Large intestine (tissue), 3 donors: ENCODE measurements at regions not wholly inside any gene's neighbourhood (a gene's known extent, or its start where the extent isn't known, plus 50 kb on each side); places are given as distances from the start of the nearest gene placed in this dataset.

ENCODE experiments used
- DNase-seq, 2 donors: peaks; one replicate each; pipeline versions ENCODE4 v3.0.0 to v3.0.0-alpha.2; 2013
- H3K27ac ChIP-seq: one replicate; pipeline ENCODE4 v1.5.1; 2013; ENCODE audit warnings: low read length
- H3K27me3 ChIP-seq: 2 replicates; pipeline ENCODE4 v1.6.1; 2013; ENCODE audit warnings: low read length; ENCODE audit not compliant: control insufficient read depth, insufficient read depth
- H3K36me3 ChIP-seq: 2 replicates; pipeline ENCODE4 v1.6.1; 2013; ENCODE audit warnings: low read length; ENCODE audit not compliant: control insufficient read depth, insufficient read depth
- H3K4me1 ChIP-seq: one replicate; pipeline ENCODE4 v1.6.1; 2013; ENCODE audit warnings: low read length; ENCODE audit not compliant: control insufficient read depth, insufficient read depth
- H3K4me3 ChIP-seq: one replicate; pipeline ENCODE4 v1.5.1; 2013; ENCODE audit warnings: low read length
- H3K9me3 ChIP-seq: one replicate; pipeline ENCODE4 v1.6.1; 2013; ENCODE audit warnings: mild to moderate bottlenecking, low read depth, low read length, moderate library complexity; ENCODE audit not compliant: control insufficient read depth
- WGBS: methylation state at CpG from one replicate; pipeline ENCODE4 v1.1.5; 2013; ENCODE audit warnings: low lambda C conversion rate; ENCODE audit not compliant: insufficient coverage; 5-methylcytosine and 5-hydroxymethylcytosine counted together

GRCh38 chr4:31045724-31046318, 325.7 kb downstream of the PCDH7 start:
- Histone ChIP-seq H3K36me3 (no peaks in the 10 kb centered on the region), H3K4me1 (no peaks in the 10 kb centered on the region), H3K27ac (no peak overlapping the region), H3K27me3 (no peaks in the 10 kb centered on the region), H3K4me3 (no peak overlapping the region), H3K9me3 (no peaks in the 10 kb centered on the region)
- no CpG with 5 or more reads among the region's 2 CpGs for WGBS
- DNase-seq, result no peak

- Histone ChIP-seq H3K4me3 (no peak overlapping the region), H3K4me1 (no peaks in the 10 kb centered on the region), H3K27ac (no peak overlapping the region), H3K27me3 (no peaks in the 10 kb centered on the region), H3K9me3 (no peaks in the 10 kb centered on the region), H3K36me3 (no peaks in the 10 kb centered on the region)
- no peak for DNase-seq
Observed at GRCh38 chr4:31051151-31051550, 331.0 kb downstream of the PCDH7 start.

- Histone ChIP-seq H3K27ac (no peak overlapping the region), H3K27me3 (no peaks in the 10 kb centered on the region), H3K36me3 (no peaks in the 10 kb centered on the region), H3K9me3 (no peaks in the 10 kb centered on the region), H3K4me3 (no peak overlapping the region), H3K4me1 (no peaks in the 10 kb centered on the region)
- WGBS, result 50% methylated on average over 1 of the region's 3 CpGs
- DNase-seq, result no peak
Observed at GRCh38 chr4:31051565-31051964, 331.4 kb downstream of the PCDH7 start.

- DNase-seq, result no peak
Observed at GRCh38 chr4:31052519-31052918, 332.4 kb downstream of the PCDH7 start.

GRCh38 chr4:31053451-31053850, 333.3 kb downstream of the PCDH7 start:
- no peaks in the 10 kb centered on the region for H3K27me3 ChIP-seq
- H3K9me3 ChIP-seq, result no peaks in the 10 kb centered on the region
- H3K27ac ChIP-seq, result no peak overlapping the region
- no peaks in the 10 kb centered on the region for H3K36me3 ChIP-seq
- no peak for DNase-seq
- no CpG with 5 or more reads among the region's 2 CpGs for WGBS
- H3K4me1 ChIP-seq, result no peaks in the 10 kb centered on the region
- no peak overlapping the region for H3K4me3 ChIP-seq

More at GRCh38 chr4:31052519-31052918, 332.4 kb downstream of the PCDH7 start:
- Histone ChIP-seq H3K4me3 (no peak overlapping the region), H3K27ac (no peak overlapping the region), H3K27me3 (no peaks in the 10 kb centered on the region), H3K4me1 (no peaks in the 10 kb centered on the region), H3K9me3 (no peaks in the 10 kb centered on the region), H3K36me3 (no peaks in the 10 kb centered on the region)
- WGBS, result 63% methylated on average over 1 of the region's 1 CpG

GRCh38 chr4:31054295-31054694, 334.1 kb downstream of the PCDH7 start:
- WGBS, result no CpG with 5 or more reads among the region's 2 CpGs
- DNase-seq, result no peak
- H3K4me1 ChIP-seq, result no peaks in the 10 kb centered on the region

GRCh38 chr4:31058656-31059055, 338.5 kb downstream of the PCDH7 start:
- Histone ChIP-seq H3K36me3 (no peaks in the 10 kb centered on the region), H3K27ac (no peak overlapping the region), H3K27me3 (no peaks in the 10 kb centered on the region), H3K4me3 (no peak overlapping the region), H3K4me1 (no peaks in the 10 kb centered on the region), H3K9me3 (no peaks in the 10 kb centered on the region)
- no peak for DNase-seq
- 100% methylated on average over 1 of the region's 2 CpGs for WGBS

More at GRCh38 chr4:31054295-31054694, 334.1 kb downstream of the PCDH7 start:
- Histone ChIP-seq H3K27ac (no peak overlapping the region), H3K36me3 (no peaks in the 10 kb centered on the region), H3K27me3 (no peaks in the 10 kb centered on the region), H3K4me3 (no peak overlapping the region), H3K9me3 (no peaks in the 10 kb centered on the region)

- H3K9me3 ChIP-seq, result no peaks in the 10 kb centered on the region
Observed at GRCh38 chr4:31059753-31060522, 339.8 kb downstream of the PCDH7 start.

GRCh38 chr4:31065086-31065485, 344.9 kb downstream of the PCDH7 start:
- H3K27ac ChIP-seq, result no peak overlapping the region
- WGBS, result no CpG with 5 or more reads among the region's 3 CpGs
- H3K4me1 ChIP-seq, result no peaks in the 10 kb centered on the region
- H3K36me3 ChIP-seq, result no peaks in the 10 kb centered on the region
- DNase-seq, result no peak
- no peaks in the 10 kb centered on the region for H3K9me3 ChIP-seq
- no peaks in the 10 kb centered on the region for H3K27me3 ChIP-seq
- H3K4me3 ChIP-seq, result no peak overlapping the region

More at GRCh38 chr4:31059753-31060522, 339.8 kb downstream of the PCDH7 start:
- 90% methylated on average over 2 of the region's 2 CpGs for WGBS
- no peaks in the 10 kb centered on the region for H3K27me3 ChIP-seq
- no peaks in the 10 kb centered on the region for H3K4me1 ChIP-seq
- no peak overlapping the region for H3K27ac ChIP-seq
- no peak overlapping the region for H3K4me3 ChIP-seq
- H3K36me3 ChIP-seq, result no peaks in the 10 kb centered on the region
- DNase-seq, result no peak

- no peaks in the 10 kb centered on the region for H3K4me1 ChIP-seq
- WGBS, result 92% methylated on average over 5 of the region's 11 CpGs
- no peak overlapping the region for H3K27ac ChIP-seq
- no peak for DNase-seq
- no peaks in the 10 kb centered on the region for H3K36me3 ChIP-seq
- no peaks in the 10 kb centered on the region for H3K27me3 ChIP-seq
- no peaks in the 10 kb centered on the region for H3K9me3 ChIP-seq
- no peak overlapping the region for H3K4me3 ChIP-seq
Observed at GRCh38 chr4:31068257-31069075, 348.3 kb downstream of the PCDH7 start.
